ENCODE measurements at regions not wholly inside any gene's neighbourhood (a gene's known extent, or its start where the extent isn't known, plus 50 kb on each side); places are given as distances from the start of the nearest gene placed in this dataset.

DNA sequence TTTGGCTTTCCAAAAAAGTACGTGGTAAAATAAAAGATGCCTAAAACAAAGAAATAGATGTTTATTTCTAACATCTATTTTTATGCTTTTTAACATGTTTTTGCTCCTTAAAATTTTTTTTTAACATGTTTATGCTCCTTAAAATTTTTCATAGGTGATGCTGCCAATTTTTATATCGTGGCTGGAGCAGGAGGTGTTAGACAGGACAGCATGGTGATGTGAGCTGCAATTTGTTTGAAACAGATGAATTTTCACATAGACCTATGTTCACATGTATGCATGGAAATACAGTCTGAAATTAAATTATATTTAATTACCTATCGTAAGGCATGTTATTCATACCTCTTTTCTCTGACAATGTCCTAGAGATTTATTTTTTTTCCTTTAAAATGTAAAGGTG lies 784.8 kb downstream of the EPHA7 start:
- DNase-seq (ENCODE audit: low spot score) = no peak

DNA sequence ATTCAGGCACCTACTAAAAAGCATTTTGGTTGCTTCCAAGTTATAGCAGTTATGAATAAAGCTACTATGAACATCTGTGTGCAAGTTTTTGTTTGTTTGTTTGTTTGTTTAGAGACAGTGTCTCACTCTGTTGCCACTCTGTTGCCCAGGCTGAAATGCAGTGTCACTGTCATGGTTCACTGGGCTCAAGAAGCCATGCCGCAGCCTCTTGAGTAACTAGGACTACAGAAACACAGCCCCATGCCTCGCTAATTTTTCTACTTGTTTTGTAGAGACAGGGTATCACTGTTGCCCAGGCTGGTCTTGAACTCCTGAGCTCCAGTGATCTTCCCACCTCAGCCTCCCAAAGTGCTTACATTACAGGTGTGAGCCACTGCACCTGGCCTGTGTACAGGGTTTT lies 795.9 kb downstream of the EPHA7 start:
- no peak for DNase-seq (ENCODE audit: low spot score)

DNA sequence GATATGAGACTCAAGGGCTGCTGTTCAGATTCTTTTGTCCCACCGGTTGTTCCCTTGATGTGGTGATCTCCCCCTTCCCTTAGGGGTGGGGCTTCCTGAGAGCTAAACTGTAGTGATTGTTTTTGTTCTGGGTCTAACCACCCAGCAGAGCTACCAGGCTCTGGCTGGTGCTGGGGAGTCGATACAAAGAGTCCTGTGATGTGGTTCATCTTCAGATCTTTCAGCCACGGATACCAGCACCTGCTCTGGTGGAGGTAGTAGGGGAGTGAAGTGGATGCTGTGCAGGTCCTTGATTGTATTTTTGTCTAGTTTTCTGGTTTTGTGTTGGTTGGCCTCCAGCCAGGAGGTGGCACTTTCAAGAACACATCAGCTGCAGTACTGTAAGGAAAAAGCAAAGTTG lies 801.6 kb downstream of the EPHA7 start:
- no peak for DNase-seq (ENCODE audit: low spot score)

DNA sequence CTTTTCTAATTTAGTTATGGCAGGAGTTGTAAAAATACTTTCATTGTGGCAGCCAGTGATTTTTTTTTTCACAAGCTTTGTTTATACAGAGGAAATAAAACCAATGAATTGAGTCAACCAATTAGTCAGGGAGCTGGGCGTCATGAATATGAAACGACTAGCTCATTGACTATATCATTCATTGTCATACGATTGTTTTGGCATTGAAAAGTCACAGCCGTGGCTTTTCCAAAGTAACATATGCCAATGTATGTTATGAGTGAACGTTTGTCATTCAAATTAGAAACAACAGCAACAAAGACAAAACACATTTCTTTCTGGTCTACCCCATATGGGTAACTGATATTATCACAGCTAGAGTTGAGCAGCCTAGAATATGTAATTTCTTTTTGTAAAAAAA lies 810.6 kb downstream of the EPHA7 start:
- no peak for DNase-seq (ENCODE audit: low spot score)

DNA sequence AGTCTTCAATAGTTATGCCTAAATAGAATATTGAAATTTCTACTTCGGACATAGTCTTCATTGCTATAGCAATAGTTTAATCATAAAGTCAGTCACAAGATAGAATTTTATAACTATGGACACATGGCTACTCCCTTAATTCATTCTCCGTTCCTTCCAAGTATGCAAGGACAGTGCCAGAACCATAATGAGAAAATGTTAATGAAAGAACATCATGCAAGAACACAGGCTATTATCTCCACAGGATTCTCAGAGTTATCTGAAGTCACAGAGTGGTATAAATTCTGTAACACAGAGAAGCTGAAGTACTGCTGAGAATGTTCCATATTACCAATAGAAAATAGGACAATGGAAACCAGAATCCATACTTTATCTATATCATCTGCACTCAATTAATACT lies 826.2 kb downstream of the EPHA7 start:
- DNase-seq (ENCODE audit: low spot score) = no peak

DNA sequence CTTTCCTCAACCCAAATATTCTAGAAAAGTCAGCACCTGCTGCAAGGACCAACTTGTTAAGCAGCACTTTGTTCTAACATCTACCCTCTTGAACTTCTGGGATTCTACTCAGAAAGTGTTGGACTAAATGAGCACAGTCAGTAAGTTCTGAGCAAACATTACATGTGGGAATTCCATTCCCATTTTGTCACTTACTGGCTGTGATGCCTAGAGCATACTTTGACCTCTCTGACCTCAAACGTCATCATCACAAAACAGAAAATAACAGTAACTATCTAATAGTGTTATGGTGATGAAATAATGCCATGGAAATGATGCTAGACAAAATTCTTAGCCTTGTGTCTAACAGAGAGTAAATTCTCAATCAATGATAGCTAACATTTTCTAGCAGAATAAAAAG lies 829.4 kb downstream of the EPHA7 start:
- DNase-seq (ENCODE audit: low spot score) = no peak

DNA sequence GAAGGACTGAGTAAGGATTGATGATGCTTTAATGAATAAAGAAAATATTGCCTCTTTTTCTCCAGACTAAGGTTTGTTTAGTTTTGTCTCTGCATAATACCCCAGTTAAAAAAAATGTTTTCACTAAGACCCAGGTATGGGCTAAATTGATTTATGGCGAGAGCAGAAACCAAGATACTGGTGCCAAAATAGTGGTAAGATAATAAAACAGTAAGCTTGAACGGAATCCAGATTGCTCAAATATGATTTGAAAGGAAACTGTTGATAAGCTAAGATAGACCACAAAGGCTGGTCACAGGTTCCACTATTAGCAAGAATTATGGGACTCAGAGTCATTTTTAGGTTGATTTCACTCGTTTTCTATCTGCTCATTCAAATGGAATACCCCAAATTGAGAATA lies 831.2 kb downstream of the EPHA7 start:
- DNase-seq (ENCODE audit: low spot score) = no peak

DNA sequence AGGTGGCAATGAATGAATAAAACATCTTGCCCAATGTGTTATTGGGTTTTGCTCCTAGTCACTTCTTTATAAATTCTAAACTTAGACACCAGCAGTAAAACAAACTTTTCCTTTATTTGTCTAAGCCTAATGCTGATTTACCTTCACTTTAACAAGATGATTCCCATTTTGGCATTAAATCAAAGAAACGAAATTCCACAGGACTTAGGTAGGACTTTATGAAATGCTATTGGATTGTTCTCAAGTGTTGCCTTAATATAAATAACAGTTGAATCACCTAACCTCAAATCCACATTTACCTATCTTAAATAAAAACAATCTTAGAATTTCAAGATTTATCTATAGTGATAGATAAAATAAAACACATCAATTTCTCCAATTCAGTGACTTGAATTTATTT lies 831.8 kb downstream of the EPHA7 start:
- DNase-seq (ENCODE audit: low spot score) = no peak

DNA sequence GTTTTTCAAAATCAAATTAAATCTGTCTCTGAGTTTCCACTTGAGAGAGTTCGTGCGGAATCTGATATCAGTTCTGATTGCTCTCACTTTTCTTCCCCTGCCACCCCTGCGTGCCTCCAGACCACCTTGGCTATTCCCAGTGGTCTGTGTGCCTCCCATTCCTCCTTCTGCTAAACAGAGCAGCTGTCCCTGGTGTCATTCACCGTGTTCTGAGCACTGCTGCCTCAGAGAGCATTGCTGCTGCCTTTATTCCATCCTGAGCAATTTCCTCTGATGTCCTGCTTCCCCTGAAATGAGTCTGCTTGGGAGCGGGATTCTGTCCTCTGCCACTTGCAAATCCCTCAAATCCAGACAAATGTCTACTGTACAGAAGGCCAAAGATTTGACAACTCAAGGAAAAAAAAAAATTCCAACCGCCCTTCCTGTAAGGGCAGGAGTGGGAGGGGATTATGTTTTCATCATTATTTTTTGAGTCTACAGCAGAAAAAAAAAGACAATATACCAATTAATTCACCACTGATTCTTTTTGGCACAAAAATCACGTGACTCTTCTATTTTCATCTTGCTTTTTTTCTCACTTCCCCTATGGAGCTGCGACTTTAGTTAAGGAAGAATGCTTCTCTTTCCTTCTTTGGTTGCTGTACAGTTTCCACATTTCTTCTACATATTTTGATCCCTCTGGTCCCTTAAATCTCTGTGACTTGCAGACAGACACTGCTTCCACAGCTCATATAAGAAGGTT lies 833.0 kb downstream of the EPHA7 start:
- DNase-seq (ENCODE audit: low spot score) = no peak

DNA sequence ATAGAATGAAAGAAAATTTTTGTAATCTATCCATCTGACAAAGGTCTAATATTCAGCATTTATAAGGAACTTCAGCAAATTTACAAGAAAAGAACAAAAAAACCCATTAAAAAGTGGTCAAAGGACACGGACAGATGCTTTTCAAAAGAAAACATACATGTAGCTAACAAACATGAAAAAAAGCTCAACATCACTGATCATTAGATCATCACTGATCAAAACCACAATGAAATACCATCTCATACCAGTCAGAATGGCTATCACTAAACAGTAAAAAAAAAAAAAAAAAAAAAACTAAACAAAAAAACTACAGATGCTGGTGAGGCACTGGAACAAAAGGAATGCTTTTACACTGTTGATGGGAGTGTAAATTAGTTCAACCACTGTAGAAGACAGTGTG lies 837.1 kb downstream of the EPHA7 start:
- no peak for DNase-seq (ENCODE audit: low spot score)

DNA sequence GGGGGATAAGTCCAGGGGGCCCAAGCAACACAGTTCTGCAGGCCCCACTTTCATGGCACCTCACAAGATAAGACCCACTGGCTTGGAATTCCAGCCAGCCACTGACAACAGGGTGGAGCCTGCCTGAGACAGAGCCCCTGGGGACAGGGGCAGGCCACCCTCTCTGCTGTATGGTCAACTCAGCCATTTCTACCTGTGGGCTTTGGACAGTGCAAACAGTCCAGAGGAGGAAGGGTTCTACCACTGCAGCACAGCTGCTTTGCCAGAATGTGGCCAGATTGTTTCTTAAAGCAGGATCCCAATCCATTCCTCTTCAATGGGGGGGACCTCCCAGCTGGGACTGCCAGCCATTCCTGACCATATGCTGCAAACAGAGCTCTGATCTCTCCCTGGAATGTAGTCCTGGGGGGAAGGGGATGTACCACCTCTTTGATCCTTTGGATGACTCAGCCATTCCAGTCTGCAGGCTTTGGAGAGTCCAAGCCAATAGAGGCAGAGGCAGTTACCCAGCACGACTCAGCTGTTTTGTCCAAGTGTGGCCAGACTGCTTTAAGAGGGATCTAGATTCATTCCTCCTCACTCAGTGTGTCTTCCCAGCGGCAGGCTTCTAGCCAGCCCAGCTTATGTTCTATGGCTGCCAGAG lies 842.2 kb downstream of the EPHA7 start:
- no peak for DNase-seq (ENCODE audit: low spot score)

DNA sequence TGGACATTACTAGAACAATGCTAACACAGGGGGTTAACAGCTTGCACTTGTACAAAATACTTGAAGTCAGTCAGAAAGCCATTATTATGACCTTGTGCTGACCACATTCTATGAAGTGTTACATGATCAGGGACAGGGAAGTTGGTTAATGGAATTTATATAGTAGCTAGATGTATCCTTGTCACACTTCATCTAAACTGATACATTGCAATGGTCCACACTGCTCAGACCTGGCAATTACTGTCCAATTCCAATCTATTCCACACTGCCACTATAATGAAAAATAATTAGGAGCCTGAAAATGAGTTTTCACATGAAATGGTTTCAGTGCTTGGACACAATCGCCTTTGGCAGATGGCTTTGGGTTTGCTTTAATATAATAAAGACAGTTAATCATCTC lies 850.8 kb downstream of the EPHA7 start:
- no peak for DNase-seq (ENCODE audit: low spot score)

DNA sequence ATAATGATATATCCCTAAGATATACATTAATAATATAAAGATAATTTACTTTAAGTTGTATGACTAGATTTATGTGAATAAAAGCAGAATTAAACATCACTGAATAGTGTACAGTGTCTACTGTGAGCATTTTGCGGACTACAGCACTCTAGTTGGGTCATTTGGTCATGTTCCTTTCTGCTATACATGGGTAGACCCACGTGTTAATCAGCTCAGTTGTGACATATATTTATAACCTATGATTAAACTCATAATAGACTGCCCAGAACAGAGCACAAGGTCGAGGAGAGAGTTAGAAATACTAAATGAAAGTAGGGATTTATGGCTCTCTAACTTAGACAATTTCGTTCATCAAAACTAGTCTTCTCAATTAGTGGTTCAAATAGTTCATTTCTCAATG lies 852.7 kb downstream of the EPHA7 start:
- no peak for DNase-seq (ENCODE audit: low spot score)

DNA sequence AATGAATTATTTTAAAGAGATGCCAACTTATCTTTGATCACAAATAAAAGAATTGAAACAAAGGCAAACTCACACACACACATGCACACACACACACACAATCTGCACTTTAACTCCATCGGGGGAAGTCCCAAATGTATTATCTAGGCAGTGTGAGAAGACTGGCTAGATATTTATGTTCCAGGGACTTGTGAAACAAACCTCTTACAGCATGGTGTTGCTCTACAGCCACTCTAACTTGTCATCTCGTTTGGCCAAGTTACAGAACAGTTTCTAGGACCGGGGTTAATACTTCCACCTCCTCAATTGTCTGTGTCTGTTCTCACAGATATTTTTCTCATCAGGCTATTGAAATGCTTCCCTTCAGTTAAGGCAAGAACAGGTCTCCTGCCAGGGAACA lies 855.0 kb downstream of the EPHA7 start:
- DNase-seq (ENCODE audit: low spot score) = no peak

DNA sequence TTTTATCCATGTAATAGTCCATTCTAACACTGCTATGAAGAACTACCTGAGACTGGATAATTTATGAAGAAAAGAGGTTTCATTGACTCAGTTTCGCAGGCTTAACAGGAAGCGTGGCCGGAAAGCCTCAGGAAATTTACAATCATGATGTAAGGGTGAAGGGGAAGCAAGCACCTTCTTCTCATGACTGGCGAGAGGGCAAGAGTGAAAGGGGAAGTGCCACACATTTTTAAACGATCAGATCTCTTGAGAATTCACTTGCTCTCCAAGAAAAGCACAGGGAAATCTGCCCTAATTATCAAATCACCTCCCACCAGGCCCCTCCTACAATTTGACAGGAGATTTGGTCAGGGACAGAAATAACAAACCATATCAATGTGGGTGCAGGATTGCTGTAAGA lies 859.7 kb downstream of the EPHA7 start:
- no peak for DNase-seq (ENCODE audit: low spot score)

DNA sequence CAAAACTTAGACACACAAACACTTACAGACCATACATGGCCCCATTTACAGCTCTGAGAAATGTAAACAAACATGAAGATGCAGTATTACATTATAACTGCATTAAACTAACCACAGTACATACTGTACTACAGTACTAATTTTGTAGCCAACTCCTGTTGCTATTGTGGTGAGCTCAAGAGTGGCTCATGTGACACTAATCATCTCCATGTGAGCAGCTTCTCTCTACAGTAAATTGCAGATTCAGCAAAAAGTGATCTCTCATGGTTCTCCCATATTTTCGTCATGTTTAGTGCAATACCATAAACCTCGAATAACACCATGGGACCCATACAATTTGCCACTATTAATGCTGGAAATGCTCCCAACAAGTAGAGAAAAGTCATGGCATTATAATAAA lies 860.4 kb downstream of the EPHA7 start:
- DNase-seq (ENCODE audit: low spot score) = no peak

DNA sequence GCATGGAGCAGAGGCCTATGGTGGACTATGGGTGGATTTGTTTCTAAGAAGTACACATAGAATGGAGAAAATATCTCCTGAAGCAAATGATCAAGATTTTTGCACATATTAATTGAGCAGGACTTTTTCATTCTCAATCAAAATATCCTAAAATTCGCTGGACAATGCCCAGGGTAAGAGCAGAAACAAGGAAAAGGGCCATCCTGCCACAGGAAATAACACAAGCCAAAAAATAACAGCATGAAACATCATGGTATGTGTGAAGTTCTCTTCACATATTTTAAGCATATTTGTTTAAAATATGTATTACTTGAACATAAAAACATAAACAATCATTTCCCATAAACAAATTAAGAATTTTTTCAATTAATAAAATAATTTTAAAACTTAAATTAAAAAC lies 868.9 kb downstream of the EPHA7 start:
- DNase-seq (ENCODE audit: low spot score) = no peak

DNA sequence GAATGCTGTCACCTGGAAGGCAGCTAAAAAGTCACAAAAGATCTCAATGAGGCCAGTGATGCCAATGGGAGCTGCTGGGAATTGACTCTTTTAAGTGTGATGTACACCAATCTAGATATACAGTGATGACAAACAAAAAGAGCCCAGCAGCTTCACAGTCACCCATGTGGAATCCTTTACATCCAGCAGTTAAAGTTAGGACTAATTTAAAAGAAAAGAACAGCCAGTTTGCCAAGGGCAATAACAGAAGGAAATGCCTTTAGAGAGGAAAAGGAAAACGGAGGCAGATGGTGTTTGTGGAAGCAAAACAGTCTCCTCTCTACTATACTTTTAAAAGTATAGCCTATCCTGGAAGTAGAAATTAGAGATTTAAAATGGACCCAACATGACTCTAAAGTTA lies 873.5 kb downstream of the EPHA7 start:
- DNase-seq (ENCODE audit: low spot score) = no peak

DNA sequence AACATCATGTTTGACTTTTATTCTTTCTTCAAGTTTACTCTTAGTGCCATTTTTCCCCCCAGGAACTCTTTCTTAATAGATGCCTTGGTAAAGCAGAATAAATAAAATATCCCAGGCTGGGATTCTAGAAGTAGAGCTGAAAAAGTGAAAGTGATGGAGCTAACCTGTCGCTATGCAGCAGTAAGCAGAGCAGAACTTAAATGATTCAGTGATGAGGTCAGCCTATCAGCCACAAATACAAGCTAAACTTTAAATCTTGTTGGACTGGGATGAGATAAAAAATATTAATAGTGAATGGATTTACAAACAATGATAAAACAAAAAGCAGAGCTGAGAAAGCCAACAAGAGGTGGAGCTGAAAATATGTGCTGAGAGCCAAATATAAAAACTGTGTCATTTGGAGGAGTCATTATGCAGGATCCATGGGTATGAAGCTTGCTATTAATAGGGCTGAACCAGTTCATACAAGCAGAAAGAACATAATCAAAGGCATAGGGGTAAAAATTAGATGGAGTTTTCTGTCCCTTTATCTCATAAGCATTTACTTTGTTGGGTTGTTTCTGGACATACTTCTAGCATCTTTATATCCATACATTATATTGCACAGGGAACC lies 877.8 kb downstream of the EPHA7 start:
- no peak for DNase-seq (ENCODE audit: low spot score)

DNA sequence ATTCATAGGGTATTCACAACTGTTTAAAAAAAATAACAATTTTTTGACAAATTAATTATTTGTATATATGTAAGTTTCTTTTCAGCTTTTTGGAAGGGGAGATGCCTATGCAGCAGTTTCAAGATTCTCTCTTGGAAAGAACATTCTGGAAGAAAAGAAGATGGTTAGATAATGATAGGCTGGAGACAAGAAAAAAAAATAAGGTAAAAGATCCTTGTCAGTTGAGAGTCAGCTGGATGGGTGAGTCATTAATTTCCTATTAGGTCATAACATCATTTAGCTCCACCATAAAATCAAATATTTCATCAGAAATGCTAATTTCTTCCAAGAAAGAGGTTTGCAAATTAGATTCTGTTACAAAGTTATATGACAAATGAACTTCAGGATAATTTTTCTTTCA lies 880.4 kb downstream of the EPHA7 start:
- no peak for DNase-seq (ENCODE audit: low spot score)

DNA sequence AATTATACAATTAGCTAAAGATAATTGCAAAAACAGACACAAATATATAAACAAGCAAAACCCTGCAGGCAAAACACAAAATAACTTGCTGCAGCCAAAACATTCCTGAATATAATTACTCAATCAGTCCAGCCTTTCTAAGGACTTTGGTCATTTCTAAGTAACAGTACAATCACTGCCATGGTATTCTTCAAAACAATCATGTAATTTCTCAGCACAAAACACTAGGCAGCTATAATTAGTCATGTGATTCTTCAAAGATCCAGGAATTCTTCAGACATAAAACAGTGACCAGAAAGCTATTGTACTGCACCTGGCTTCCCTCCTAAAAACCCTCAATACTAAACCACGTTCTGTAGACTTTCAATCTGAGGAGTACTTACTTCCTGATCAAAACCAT lies 881.1 kb downstream of the EPHA7 start:
- no peak for DNase-seq (ENCODE audit: low spot score)

DNA sequence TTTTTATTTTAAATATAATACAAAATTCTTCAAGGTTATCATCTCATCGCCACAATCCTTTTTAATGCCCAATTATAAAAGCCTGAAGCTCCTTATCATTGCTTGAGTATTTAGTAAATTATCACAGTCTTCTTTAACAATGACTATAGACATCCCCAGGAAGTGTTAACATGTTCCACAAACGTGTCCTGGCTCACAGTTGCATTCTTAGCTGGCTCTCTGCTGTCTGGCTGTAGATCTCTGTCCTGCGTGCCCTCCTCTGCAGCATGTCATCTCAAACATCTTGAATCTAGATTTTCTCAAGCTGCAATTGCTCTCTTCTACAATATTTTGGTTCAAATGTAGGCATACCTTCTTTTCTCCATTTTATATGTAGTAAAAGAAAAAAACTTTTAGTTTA lies 885.2 kb downstream of the EPHA7 start:
- DNase-seq (ENCODE audit: low spot score) = no peak

DNA sequence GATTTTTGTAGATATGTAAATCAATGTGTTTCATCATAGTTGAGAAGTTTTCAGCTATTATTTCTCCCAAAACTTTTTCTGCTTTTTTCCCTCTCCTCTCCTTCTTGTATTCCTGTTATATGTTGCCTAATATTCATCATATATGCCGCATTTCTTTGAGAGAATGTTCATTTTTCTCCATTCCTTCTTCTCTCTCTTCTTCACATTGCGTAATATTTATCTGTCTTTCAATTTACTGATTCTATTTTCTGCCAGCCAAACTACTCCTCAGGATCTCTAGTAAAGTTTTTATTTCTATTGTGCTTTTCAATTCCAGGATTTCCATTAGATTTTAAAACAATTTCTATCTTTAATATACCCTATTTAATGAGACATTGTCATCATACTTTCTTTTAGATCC lies 896.8 kb downstream of the EPHA7 start:
- no peak for DNase-seq (ENCODE audit: low spot score)

DNA sequence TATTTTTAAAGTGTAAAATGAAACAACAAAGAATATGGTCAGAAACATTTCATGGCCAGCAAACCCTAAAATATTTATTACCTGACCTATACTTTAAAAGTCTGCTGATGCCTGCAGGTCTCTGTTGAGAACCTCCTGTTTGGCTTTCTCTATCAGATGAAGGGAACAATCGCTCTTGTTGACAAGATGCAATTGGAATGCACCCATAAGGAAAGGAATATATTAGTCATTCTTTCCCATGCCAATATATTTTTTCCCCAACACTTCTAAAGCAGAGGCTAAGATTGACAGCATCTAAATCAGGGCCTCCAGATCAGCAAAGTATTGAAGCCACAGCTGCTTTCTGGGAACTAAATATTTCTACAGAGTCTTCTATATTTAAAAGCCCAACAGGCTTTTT lies 897.8 kb downstream of the EPHA7 start:
- no peak for DNase-seq (ENCODE audit: low spot score)
